ENCODE measurements at regions not wholly inside any gene's neighbourhood (a gene's known extent, or its start where the extent isn't known, plus 50 kb on each side); places are given as distances from the start of the nearest gene placed in this dataset.

DNA sequence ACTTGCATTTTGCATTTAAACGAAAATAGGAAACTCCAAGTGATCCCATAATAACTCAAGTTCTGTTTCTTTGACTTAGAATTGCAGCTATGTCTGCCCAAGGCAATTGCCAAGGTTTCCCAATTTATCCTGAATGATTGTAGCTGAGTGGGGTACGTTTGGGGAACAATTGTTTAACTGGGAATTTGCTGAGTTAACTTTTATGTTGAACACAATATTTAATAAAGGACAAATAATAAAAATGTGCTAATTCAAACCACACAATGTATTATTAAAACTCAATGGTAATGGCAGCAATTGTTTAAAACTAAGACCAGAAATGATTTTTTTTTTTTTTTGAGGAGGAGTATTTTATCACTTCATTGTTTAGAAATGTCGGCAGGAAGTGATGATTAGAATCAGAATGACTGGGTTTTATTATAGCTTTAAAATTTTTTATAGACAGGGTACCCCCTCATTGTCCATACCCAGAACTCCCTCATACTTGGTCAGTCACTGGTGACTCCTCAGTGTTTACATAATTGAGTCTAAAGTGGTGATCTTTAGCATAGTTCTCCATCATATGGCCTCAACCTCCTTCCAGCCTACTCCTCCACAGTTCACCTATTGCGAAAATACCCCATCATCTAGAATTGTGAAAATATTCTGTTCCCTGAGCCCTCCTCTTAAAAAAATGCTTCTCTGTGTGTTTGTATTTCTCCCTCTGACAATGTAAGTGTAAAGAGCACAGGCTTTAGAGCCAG lies 389.2 kb upstream of the CITED2 start:
- TF ChIP-seq EZH2 (IDR thresholded peaks at IDR 0.05; ENCODE audit: insufficient read depth, poor library complexity, severe bottlenecking), result no peak
- TF ChIP-seq EZH2phosphoT487 (IDR thresholded peaks at IDR 0.05; ENCODE audit: insufficient read depth, low read depth), result no peak

Data from GM23248 (cell line).